ENCODE measurements at regions not wholly inside any gene's neighbourhood (a gene's known extent, or its start where the extent isn't known, plus 50 kb on each side); places are given as distances from the start of the nearest gene placed in this dataset.
"Not testable (repeated sequence)": the region's sequence is repeated elsewhere in the genome, so short reads cannot be mapped to it uniquely, and the experiment has no call there.

- Histone ChIP-seq H3K4me3 (no peak overlapping the region), H3K27ac (no peak overlapping the region), H3K4me1 (replicated peaks) (no peaks in the 10 kb centered on the region), H3K36me3 (no peaks in the 10 kb centered on the region), H3K27me3 (replicated peaks; ENCODE audit: insufficient read depth) (no peaks in the 10 kb centered on the region), H3K9me3 (no peaks in the 10 kb centered on the region)
- no peak for TF ChIP-seq CTCF (IDR thresholded peaks at IDR 0.05)
- no peak for DNase-seq (ENCODE audit: low spot score)
- intact Hi-C loops (cut with DNase I): no loop called here
- WGBS: 49% methylated on average over 5 of the region's 5 CpGs
Observed at GRCh38 chr11:57885298-57886050, 123.9 kb downstream of the CTNND1 start.

GRCh38 chr11:57888386-57888785 is 126.8 kb downstream of the CTNND1 start:
- 91% methylated on average over 3 of the region's 3 CpGs for WGBS
- TF ChIP-seq POLR2AphosphoS5 (IDR thresholded peaks at IDR 0.05): no peak
- no peak for TF ChIP-seq POLR2A (IDR thresholded peaks at IDR 0.05)
- TF ChIP-seq CTCF (IDR thresholded peaks at IDR 0.05): no peak

GRCh38 chr11:57890521-57890920 is 128.9 kb downstream of the CTNND1 start:
- no peak for DNase-seq (ENCODE audit: low spot score)
- TF ChIP-seq POLR2A (IDR thresholded peaks at IDR 0.05) (no peak), CTCF (IDR thresholded peaks at IDR 0.05) (no peak), POLR2AphosphoS5 (IDR thresholded peaks at IDR 0.05) (no peak)
- 88% methylated on average over 1 of the region's 1 CpG for WGBS
- Histone ChIP-seq H3K4me3 (no peak overlapping the region), H3K27me3 (replicated peaks; ENCODE audit: insufficient read depth) (no peaks in the 10 kb centered on the region), H3K9me3 (no peaks in the 10 kb centered on the region), H3K4me1 (replicated peaks) (no peaks in the 10 kb centered on the region), H3K36me3 (no peaks in the 10 kb centered on the region), H3K27ac (no peak overlapping the region)
- intact Hi-C loops (cut with DNase I): no loop called here

More at GRCh38 chr11:57888386-57888785, 126.8 kb downstream of the CTNND1 start:
- DNase-seq (ENCODE audit: low spot score): no peak
- H3K27me3 ChIP-seq (replicated peaks; ENCODE audit: insufficient read depth): no peaks in the 10 kb centered on the region
- no peaks in the 10 kb centered on the region for H3K9me3 ChIP-seq
- no peak overlapping the region for H3K4me3 ChIP-seq
- intact Hi-C loops (cut with DNase I): no loop called here
- H3K36me3 ChIP-seq: no peaks in the 10 kb centered on the region
- no peaks in the 10 kb centered on the region for H3K4me1 ChIP-seq (replicated peaks)
- H3K27ac ChIP-seq: no peak overlapping the region

GRCh38 chr11:57893200-57893599 is 130.5 kb upstream of the OR9Q1 start:
- 69% methylated on average over 2 of the region's 2 CpGs for WGBS
- H3K27me3 ChIP-seq (replicated peaks; ENCODE audit: insufficient read depth); H3K9me3 ChIP-seq; DNase-seq (ENCODE audit: low spot score); H3K27ac ChIP-seq; H3K4me3 ChIP-seq; intact Hi-C loops (cut with DNase I); H3K36me3 ChIP-seq; H3K4me1 ChIP-seq (replicated peaks): not testable (repeated sequence)

- H3K27me3 ChIP-seq (replicated peaks; ENCODE audit: insufficient read depth): no peaks in the 10 kb centered on the region
- no peaks in the 10 kb centered on the region for H3K36me3 ChIP-seq
- TF ChIP-seq POLR2AphosphoS5 (IDR thresholded peaks at IDR 0.05): no peak
- no peak for TF ChIP-seq POLR2A (IDR thresholded peaks at IDR 0.05)
- no peak for TF ChIP-seq CTCF (IDR thresholded peaks at IDR 0.05)
- no peak overlapping the region for H3K27ac ChIP-seq
- no peak for DNase-seq (ENCODE audit: low spot score)
- no peaks in the 10 kb centered on the region for H3K9me3 ChIP-seq
- WGBS: 70% methylated on average over 4 of the region's 4 CpGs
- no peak overlapping the region for H3K4me3 ChIP-seq
- intact Hi-C loops (cut with DNase I): no loop called here
- no peaks in the 10 kb centered on the region for H3K4me1 ChIP-seq (replicated peaks)
Observed at GRCh38 chr11:57896361-57897145, 127.1 kb upstream of the OR9Q1 start.

Data from prostate gland (tissue), 2 donors.